ENCODE measurements at regions not wholly inside any gene's neighbourhood (a gene's known extent, or its start where the extent isn't known, plus 50 kb on each side); places are given as distances from the start of the nearest gene placed in this dataset.

- no peaks in the 10 kb centered on the region for H3K36me3 ChIP-seq (ENCODE audit: control insufficient read depth, insufficient read depth, low read length)
- no peak overlapping the region for H3K27ac ChIP-seq (ENCODE audit: low read depth, low read length)
- peaks cover 30% of the 10 kb centered on the region for H3K27me3 ChIP-seq (ENCODE audit: control insufficient read depth, insufficient read depth, low read length)
- H3K4me1 ChIP-seq (ENCODE audit: control insufficient read depth, insufficient read depth, low read length): peaks cover 47% of the 10 kb centered on the region; the same call in 1 of the 2 replicates
- H3K4me3 ChIP-seq (ENCODE audit: low read depth, low read length): no peak overlapping the region
- no peak overlapping the region for H3K9ac ChIP-seq (ENCODE audit: low read length)
- no peaks in the 10 kb centered on the region for H3K9me3 ChIP-seq (ENCODE audit: control insufficient read depth, insufficient read depth, low read depth, low read length)
Measured at GRCh38 chr3:194005930-194006501, 129.9 kb upstream of the HES1 start.

GRCh38 chr3:194007592-194008337, 128.2 kb upstream of the HES1 start:
- H3K36me3 ChIP-seq (ENCODE audit: control insufficient read depth, insufficient read depth, low read length): no peaks in the 10 kb centered on the region
- peaks cover 30% of the 10 kb centered on the region for H3K27me3 ChIP-seq (ENCODE audit: control insufficient read depth, insufficient read depth, low read length)
- no peaks in the 10 kb centered on the region for H3K9me3 ChIP-seq (ENCODE audit: control insufficient read depth, insufficient read depth, low read depth, low read length)
- no peak overlapping the region for H3K9ac ChIP-seq (ENCODE audit: low read length)
- H3K4me1 ChIP-seq (ENCODE audit: control insufficient read depth, insufficient read depth, low read length): peaks cover 37% of the 10 kb centered on the region; the same call in 1 of the 2 replicates
- no peak overlapping the region for H3K27ac ChIP-seq (ENCODE audit: low read depth, low read length)
- no peak overlapping the region for H3K4me3 ChIP-seq (ENCODE audit: low read depth, low read length)

GRCh38 chr3:194009019-194009418, 126.9 kb upstream of the HES1 start:
- Histone ChIP-seq H3K27ac (ENCODE audit: low read depth, low read length) (no peak overlapping the region), H3K4me1 (ENCODE audit: control insufficient read depth, insufficient read depth, low read length) (peaks cover 29% of the 10 kb centered on the region; the same call in 1 of the 2 replicates), H3K9ac (ENCODE audit: low read length) (no peak overlapping the region), H3K9me3 (ENCODE audit: control insufficient read depth, insufficient read depth, low read depth, low read length) (no peaks in the 10 kb centered on the region), H3K4me3 (ENCODE audit: low read depth, low read length) (no peak overlapping the region), H3K27me3 (ENCODE audit: control insufficient read depth, insufficient read depth, low read length) (peaks cover 26% of the 10 kb centered on the region), H3K36me3 (ENCODE audit: control insufficient read depth, insufficient read depth, low read length) (no peaks in the 10 kb centered on the region)

DNA sequence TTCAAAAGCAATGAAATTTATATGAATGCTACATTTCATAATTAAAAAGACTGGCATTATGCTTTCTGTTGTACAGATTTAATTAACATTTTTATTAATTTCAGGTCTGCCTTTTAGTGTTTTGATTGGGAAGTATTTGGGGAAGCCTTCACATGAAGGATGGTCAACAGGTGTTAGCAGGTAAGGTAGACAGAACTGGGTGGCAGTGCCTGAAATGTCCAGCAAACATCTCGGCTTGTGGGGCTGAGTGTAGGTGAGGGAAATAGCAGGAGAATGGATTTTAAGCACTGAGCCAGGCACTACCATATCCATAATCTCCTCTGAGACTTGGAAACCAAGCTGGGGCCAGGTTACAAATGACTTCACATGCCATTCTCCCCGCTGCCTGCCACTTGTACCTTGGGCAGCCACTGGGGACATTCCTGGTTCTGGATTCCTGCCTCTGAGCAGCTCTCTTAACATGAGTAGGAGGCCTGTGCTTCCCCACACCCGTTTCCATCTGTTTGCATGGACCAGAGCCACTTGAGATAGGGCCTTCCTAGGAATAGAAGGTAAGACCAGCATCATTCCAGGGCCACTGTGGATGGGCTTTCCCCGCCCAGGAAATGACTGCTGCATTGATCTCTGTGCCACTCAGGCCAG, 125.9 kb upstream of the HES1 start:
- H3K27ac ChIP-seq (ENCODE audit: low read depth, low read length): no peak overlapping the region
- H3K27me3 ChIP-seq (ENCODE audit: control insufficient read depth, insufficient read depth, low read length): peaks cover 19% of the 10 kb centered on the region
- peaks cover 22% of the 10 kb centered on the region; the same call in 1 of the 2 replicates for H3K4me1 ChIP-seq (ENCODE audit: control insufficient read depth, insufficient read depth, low read length)
- no peak overlapping the region for H3K4me3 ChIP-seq (ENCODE audit: low read depth, low read length)
- no peaks in the 10 kb centered on the region for H3K36me3 ChIP-seq (ENCODE audit: control insufficient read depth, insufficient read depth, low read length)
- H3K9me3 ChIP-seq (ENCODE audit: control insufficient read depth, insufficient read depth, low read depth, low read length): no peaks in the 10 kb centered on the region
- H3K9ac ChIP-seq (ENCODE audit: low read length): no peak overlapping the region

DNA sequence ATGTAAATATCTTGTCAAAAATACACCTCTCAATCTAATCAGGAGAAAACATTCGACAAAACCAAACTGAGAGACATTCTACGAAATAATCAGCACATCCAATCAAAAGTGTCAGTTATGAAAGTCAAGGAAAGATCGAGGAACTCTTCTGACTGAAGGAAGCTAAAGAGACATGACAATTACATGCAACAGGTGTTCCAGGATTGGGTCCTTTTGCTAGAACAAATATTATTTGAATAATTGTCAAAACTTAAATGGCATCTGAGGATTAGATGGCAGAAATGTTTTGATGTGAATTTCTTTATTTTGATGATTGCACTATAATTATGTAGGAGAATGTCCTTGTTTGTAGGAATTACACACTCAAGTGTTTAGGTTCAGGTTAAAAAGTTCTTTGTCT, 124.1 kb upstream of the HES1 start:
- Histone ChIP-seq H3K36me3 (ENCODE audit: control insufficient read depth, insufficient read depth, low read length) (no peaks in the 10 kb centered on the region), H3K27me3 (ENCODE audit: control insufficient read depth, insufficient read depth, low read length) (peaks cover 14% of the 10 kb centered on the region), H3K9ac (ENCODE audit: low read length) (no peak overlapping the region), H3K4me3 (ENCODE audit: low read depth, low read length) (no peak overlapping the region), H3K4me1 (ENCODE audit: control insufficient read depth, insufficient read depth, low read length) (peaks cover 18% of the 10 kb centered on the region; the same call in 1 of the 2 replicates), H3K9me3 (ENCODE audit: control insufficient read depth, insufficient read depth, low read depth, low read length) (no peaks in the 10 kb centered on the region), H3K27ac (ENCODE audit: low read depth, low read length) (no peak overlapping the region)

- Histone ChIP-seq H3K9ac (ENCODE audit: low read length) (no peak overlapping the region), H3K27ac (ENCODE audit: low read depth, low read length) (no peak overlapping the region), H3K9me3 (ENCODE audit: control insufficient read depth, insufficient read depth, low read depth, low read length) (no peaks in the 10 kb centered on the region), H3K36me3 (ENCODE audit: control insufficient read depth, insufficient read depth, low read length) (no peaks in the 10 kb centered on the region), H3K4me3 (ENCODE audit: low read depth, low read length) (no peak overlapping the region), H3K4me1 (ENCODE audit: control insufficient read depth, insufficient read depth, low read length) (peaks cover 16% of the 10 kb centered on the region; the same call in 1 of the 2 replicates), H3K27me3 (ENCODE audit: control insufficient read depth, insufficient read depth, low read length) (no peaks in the 10 kb centered on the region)
Measured at GRCh38 chr3:194013928-194014327, 122.0 kb upstream of the HES1 start.

GRCh38 chr3:194014756-194015155, 121.2 kb upstream of the HES1 start:
- Histone ChIP-seq H3K4me1 (ENCODE audit: control insufficient read depth, insufficient read depth, low read length) (peaks cover 9% of the 10 kb centered on the region; the same call in 1 of the 2 replicates), H3K27me3 (ENCODE audit: control insufficient read depth, insufficient read depth, low read length) (no peaks in the 10 kb centered on the region), H3K4me3 (ENCODE audit: low read depth, low read length) (no peak overlapping the region), H3K27ac (ENCODE audit: low read depth, low read length) (no peak overlapping the region), H3K9me3 (ENCODE audit: control insufficient read depth, insufficient read depth, low read depth, low read length) (no peaks in the 10 kb centered on the region), H3K9ac (ENCODE audit: low read length) (no peak overlapping the region), H3K36me3 (ENCODE audit: control insufficient read depth, insufficient read depth, low read length) (no peaks in the 10 kb centered on the region)

DNA sequence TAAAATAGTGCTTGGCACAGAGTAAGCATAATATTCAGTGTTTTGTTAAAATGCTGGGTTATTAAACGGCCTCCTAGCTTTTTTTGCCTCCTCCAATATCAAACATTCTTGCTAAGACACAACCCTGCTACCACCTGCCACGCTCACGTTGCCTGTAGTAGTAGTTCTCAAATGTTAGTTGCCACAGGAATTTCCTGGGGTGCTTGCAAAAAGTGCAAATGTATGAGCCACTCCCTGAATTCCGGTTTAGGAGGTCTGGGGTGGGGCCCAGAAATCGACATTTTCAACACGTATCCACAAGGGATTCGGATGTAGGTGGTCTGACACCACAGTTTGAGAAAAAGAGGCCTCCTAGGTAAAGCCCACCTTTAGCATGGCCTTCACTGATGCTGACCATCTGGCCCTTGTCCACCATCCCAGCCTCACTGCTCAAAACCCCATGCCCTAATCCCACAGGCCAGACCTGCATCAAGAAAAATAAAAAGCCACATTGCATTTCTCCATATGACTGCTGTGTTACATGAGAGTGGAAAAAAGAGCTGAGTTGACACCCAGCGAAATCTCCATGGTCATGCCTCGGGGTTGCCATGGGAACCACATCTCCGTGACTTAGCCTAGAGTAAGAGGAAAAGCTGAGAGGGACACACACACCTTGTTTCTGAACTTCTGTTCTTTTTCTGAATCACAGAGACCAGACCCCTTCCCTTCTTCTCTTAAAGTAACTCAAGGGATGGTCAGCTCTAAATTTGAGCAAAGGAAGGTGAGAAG, 116.4 kb upstream of the HES1 start:
- H3K36me3 ChIP-seq (ENCODE audit: control insufficient read depth, insufficient read depth, low read length): no peaks in the 10 kb centered on the region
- H3K9ac ChIP-seq (ENCODE audit: low read length): no peak overlapping the region
- no peak overlapping the region for H3K4me3 ChIP-seq (ENCODE audit: low read depth, low read length)
- no peaks in the 10 kb centered on the region for H3K4me1 ChIP-seq (ENCODE audit: control insufficient read depth, insufficient read depth, low read length)
- H3K27me3 ChIP-seq (ENCODE audit: control insufficient read depth, insufficient read depth, low read length): no peaks in the 10 kb centered on the region
- no peak overlapping the region for H3K27ac ChIP-seq (ENCODE audit: low read depth, low read length)
- H3K9me3 ChIP-seq (ENCODE audit: control insufficient read depth, insufficient read depth, low read depth, low read length): no peaks in the 10 kb centered on the region

DNA sequence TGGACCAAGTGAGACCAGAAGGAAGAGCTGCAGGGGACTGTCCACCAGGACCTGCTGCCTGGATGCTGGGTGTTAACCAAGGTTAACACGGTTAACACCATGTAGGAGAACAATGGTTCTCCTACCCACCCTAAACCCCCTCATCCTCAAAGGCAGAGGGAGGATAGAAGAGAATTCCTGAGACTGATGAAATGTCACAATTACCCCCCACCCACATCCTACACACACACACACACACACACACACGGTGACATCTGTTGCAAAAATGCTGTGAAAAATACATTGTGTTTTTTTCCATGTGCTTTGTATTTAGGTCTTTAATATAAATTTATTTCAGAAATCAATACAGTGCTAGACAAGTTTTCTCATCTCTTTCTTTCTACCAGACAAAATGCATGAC, 113.9 kb upstream of the HES1 start:
- no peaks in the 10 kb centered on the region for H3K27me3 ChIP-seq (ENCODE audit: control insufficient read depth, insufficient read depth, low read length)
- no peaks in the 10 kb centered on the region for H3K9me3 ChIP-seq (ENCODE audit: control insufficient read depth, insufficient read depth, low read depth, low read length)
- H3K4me3 ChIP-seq (ENCODE audit: low read depth, low read length): no peak overlapping the region
- H3K9ac ChIP-seq (ENCODE audit: low read length): no peak overlapping the region
- H3K4me1 ChIP-seq (ENCODE audit: control insufficient read depth, insufficient read depth, low read length): no peaks in the 10 kb centered on the region
- H3K27ac ChIP-seq (ENCODE audit: low read depth, low read length): no peak overlapping the region
- no peaks in the 10 kb centered on the region for H3K36me3 ChIP-seq (ENCODE audit: control insufficient read depth, insufficient read depth, low read length)

GRCh38 chr3:194022816-194023215, 113.1 kb upstream of the HES1 start:
- Histone ChIP-seq H3K4me1 (ENCODE audit: control insufficient read depth, insufficient read depth, low read length) (no peaks in the 10 kb centered on the region), H3K4me3 (ENCODE audit: low read depth, low read length) (no peak overlapping the region), H3K27ac (ENCODE audit: low read depth, low read length) (no peak overlapping the region), H3K9me3 (ENCODE audit: control insufficient read depth, insufficient read depth, low read depth, low read length) (no peaks in the 10 kb centered on the region), H3K9ac (ENCODE audit: low read length) (no peak overlapping the region), H3K36me3 (ENCODE audit: control insufficient read depth, insufficient read depth, low read length) (no peaks in the 10 kb centered on the region), H3K27me3 (ENCODE audit: control insufficient read depth, insufficient read depth, low read length) (no peaks in the 10 kb centered on the region)
